A673 (cell line): ENCODE measurements at regions not wholly inside any gene's neighbourhood (a gene's known extent, or its start where the extent isn't known, plus 50 kb on each side); places are given as distances from the start of the nearest gene placed in this dataset.

ENCODE experiments used
- BruUV-seq: library from RNA; stranded (reverse); fragments of 400-500 nt; replicated peaks from 2 replicates; lab custom pipeline; 2021; lab: Mats Ljungman, UMichigan
- CTCF ChIA-PET: fragments of 300-600 bp; sonication (Branson Sonifier 250); formaldehyde crosslinking; loops from one replicate; lab custom pipeline; 2022; ENCODE audit warnings: antibody characterized with exemption; lab: Charles Lee
- POLR2A ChIA-PET: fragments of 300-600 bp; sonication (Branson Sonifier 250); formaldehyde crosslinking; loops from one replicate; lab custom pipeline; 2022; ENCODE audit warnings: antibody characterized with exemption; ENCODE audit not compliant: low non-redundant PET; lab: Charles Lee
- DNase-seq: peaks from one replicate; pipeline ENCODE4 v3.0.0-alpha.2; 2015; ENCODE audit warnings: low spot score
- H3K27ac ChIP-seq: fragments of 200-600 bp; sonication (generic); 2 replicates; pipeline ENCODE4 v1.5.1; 2016; ENCODE audit warnings: mixed run types, low read depth, mild to moderate bottlenecking, mixed read lengths, antibody characterized with exemption, low read length; ENCODE audit not compliant: poor library complexity, severe bottlenecking
- H3K27me3 ChIP-seq: fragments of 200-600 bp; sonication (generic); replicated peaks from 2 replicates; pipeline ENCODE4 v1.6.1; 2017; ENCODE audit warnings: mixed run types, low read depth, mild to moderate bottlenecking, mixed read lengths, antibody characterized with exemption, low read length; ENCODE audit not compliant: insufficient read depth, poor library complexity
- H3K36me3 ChIP-seq: fragments of 200-600 bp; sonication (generic); 2 replicates; pipeline ENCODE4 v1.6.1; 2016; ENCODE audit warnings: mixed run types, mild to moderate bottlenecking, mixed read lengths, antibody characterized with exemption, low read length; ENCODE audit not compliant: insufficient read depth, poor library complexity, severe bottlenecking
- H3K4me1 ChIP-seq: fragments of 200-600 bp; sonication (generic); 2 replicates; pipeline ENCODE4 v1.6.1; 2017; ENCODE audit warnings: mixed run types, mild to moderate bottlenecking, mixed read lengths, antibody characterized with exemption, low read length; ENCODE audit not compliant: insufficient read depth, poor library complexity, severe bottlenecking
- H3K4me3 ChIP-seq: fragments of 200-600 bp; sonication (generic); 2 replicates; pipeline ENCODE4 v1.5.1; 2016; ENCODE audit warnings: low read depth, mixed run types, mild to moderate bottlenecking, mixed read lengths, low read length; ENCODE audit not compliant: poor library complexity, severe bottlenecking
- H3K9me3 ChIP-seq: fragments of 200-600 bp; sonication (generic); 2 replicates; pipeline ENCODE4 v1.6.1; 2016; ENCODE audit warnings: mixed run types, low read depth, mild to moderate bottlenecking, mixed read lengths, antibody characterized with exemption, low read length; ENCODE audit not compliant: poor library complexity, severe bottlenecking
- CTCF ChIP-seq: fragments of 300-800, 200-600 bp; sonication (generic); conservative IDR thresholded peaks from 2 replicates; pipeline ENCODE4 v1.5.1; 2017; ENCODE audit warnings: low read depth, mild to moderate bottlenecking, antibody characterized with exemption, low read length, moderate library complexity, mixed read lengths
- EZH2 ChIP-seq: fragments of 200-600 bp; sonication (generic); IDR thresholded peaks from 2 replicates; pipeline ENCODE4 v1.6.1; 2017; ENCODE audit warnings: borderline replicate concordance, low read depth, mild to moderate bottlenecking, mixed read lengths, antibody characterized with exemption, low read length; ENCODE audit not compliant: poor library complexity, severe bottlenecking
- intact Hi-C: fragments of 100-400 bp; cut with micrococcal nuclease; formaldehyde crosslinking; loops from one replicate; pipeline ENCODE4 v1.10.0; 2022; ENCODE audit not compliant: unreplicated experiment

GRCh38 chr6:148054219-148054618 is 288.4 kb upstream of the SASH1 start:
- Histone ChIP-seq H3K4me3 (no peak overlapping the region), H3K27ac (no peak overlapping the region), H3K36me3 (no peaks in the 10 kb centered on the region), H3K27me3 (no peaks in the 10 kb centered on the region), H3K4me1 (no peaks in the 10 kb centered on the region), H3K9me3 (peaks cover 4% of the 10 kb centered on the region)
- no TSS peak for BruUV-seq
- intact Hi-C loops, result no loop called here
- TF ChIP-seq EZH2 (no peak), CTCF (no peak)
- ChIA-PET POLR2A (no interaction called here), CTCF (no interaction called here)
- DNase-seq, result no peak

GRCh38 chr6:148055419-148055818 is 287.2 kb upstream of the SASH1 start:
- Histone ChIP-seq H3K27ac (no peak overlapping the region), H3K4me1 (no peaks in the 10 kb centered on the region), H3K9me3 (peaks cover 9% of the 10 kb centered on the region), H3K27me3 (no peaks in the 10 kb centered on the region), H3K4me3 (no peak overlapping the region), H3K36me3 (no peaks in the 10 kb centered on the region)
- no TSS peak for BruUV-seq
- intact Hi-C loops, result no loop called here
- POLR2A ChIA-PET, result no interaction called here
- CTCF ChIA-PET, result no interaction called here
- DNase-seq, result no peak
- no peak for TF ChIP-seq EZH2
- no peak for TF ChIP-seq CTCF

- TF ChIP-seq CTCF, result no peak
- no peak for TF ChIP-seq EZH2
- intact Hi-C loops, result no loop called here
- Histone ChIP-seq H3K4me3 (no peak overlapping the region), H3K4me1 (no peaks in the 10 kb centered on the region), H3K9me3 (peaks cover 5% of the 10 kb centered on the region), H3K27ac (no peak overlapping the region), H3K36me3 (no peaks in the 10 kb centered on the region), H3K27me3 (no peaks in the 10 kb centered on the region)
- BruUV-seq, result no TSS peak
- ChIA-PET POLR2A (no interaction called here), CTCF (no interaction called here)
- DNase-seq, result no peak
Observed at GRCh38 chr6:148059869-148060268, 282.8 kb upstream of the SASH1 start.
